Calu3 (cell line): ENCODE measurements at regions not wholly inside any gene's neighbourhood (a gene's known extent, or its start where the extent isn't known, plus 50 kb on each side); places are given as distances from the start of the nearest gene placed in this dataset.

Experiments
- BruUV-seq: library from RNA; stranded (reverse); fragments of 400-500 nt; replicated peaks from 2 replicates; lab custom pipeline; 2021; lab: Mats Ljungman, UMichigan
- CTCF ChIA-PET: fragments of 300-600 bp; sonication (Branson Sonifier 250); formaldehyde crosslinking; loops from one replicate; lab custom pipeline; 2022; ENCODE audit warnings: antibody characterized with exemption; lab: Charles Lee
- DNase-seq: peaks from one replicate; pipeline ENCODE4 v3.0.0; 2022
- H3K27ac Mint-ChIP-seq: one replicate; pipeline ENCODE4 v1.8.0; 2022; ENCODE audit warnings: mixed read lengths; ENCODE audit not compliant: unreplicated experiment
- H3K27me3 Mint-ChIP-seq: one replicate; pipeline ENCODE4 v1.8.0; 2022; ENCODE audit warnings: mixed read lengths; ENCODE audit not compliant: unreplicated experiment
- H3K36me3 Mint-ChIP-seq: one replicate; pipeline ENCODE4 v1.8.0; 2022; ENCODE audit warnings: mild to moderate bottlenecking, moderate library complexity, mixed read lengths; ENCODE audit not compliant: insufficient read depth, unreplicated experiment
- H3K4me1 Mint-ChIP-seq: one replicate; pipeline ENCODE4 v1.8.0; 2022; ENCODE audit warnings: mild to moderate bottlenecking, low read depth, mixed read lengths; ENCODE audit not compliant: unreplicated experiment
- H3K4me3 Mint-ChIP-seq: one replicate; pipeline ENCODE4 v1.8.0; 2022; ENCODE audit warnings: mild to moderate bottlenecking, low read depth, moderate library complexity, mixed read lengths; ENCODE audit not compliant: unreplicated experiment
- H3K9me3 Mint-ChIP-seq: one replicate; pipeline ENCODE4 v1.8.0; 2022; ENCODE audit warnings: low read depth, mixed read lengths; ENCODE audit not compliant: unreplicated experiment
- intact Hi-C: fragments of 100-400 bp; cut with micrococcal nuclease; formaldehyde crosslinking; loops from one replicate; pipeline ENCODE4 v1.10.0; 2022; ENCODE audit not compliant: unreplicated experiment
- TF ChIP-seq, protein P1 (sequence below): fragments of 200-600 bp; IDR thresholded peaks from one replicate; pipeline ENCODE4 v1.8.0; 2022; ENCODE audit warnings: antibody characterized with exemption; ENCODE audit not compliant: unreplicated experiment

DNA sequence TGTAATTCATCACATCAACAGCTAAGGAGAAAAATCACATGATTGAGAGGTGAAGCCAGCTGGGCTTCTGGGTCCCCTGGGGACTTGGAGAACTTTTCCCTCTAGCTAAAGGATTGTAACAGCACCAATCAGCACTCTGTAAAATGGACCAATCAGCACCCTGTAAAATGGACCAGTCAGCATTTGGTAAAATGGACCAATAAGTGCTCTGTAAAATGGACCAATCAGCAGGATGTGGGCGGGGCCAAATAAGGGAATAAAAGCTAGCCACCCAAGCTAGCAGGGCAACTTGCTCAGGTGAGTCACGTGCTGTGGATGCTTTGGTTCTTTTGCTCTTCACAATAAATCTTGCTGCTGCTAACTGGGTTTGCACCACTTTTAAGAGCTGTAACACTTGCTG is 1248.3 kb downstream of the PCDH18 start:
- CTCF ChIA-PET, result no interaction called here

DNA sequence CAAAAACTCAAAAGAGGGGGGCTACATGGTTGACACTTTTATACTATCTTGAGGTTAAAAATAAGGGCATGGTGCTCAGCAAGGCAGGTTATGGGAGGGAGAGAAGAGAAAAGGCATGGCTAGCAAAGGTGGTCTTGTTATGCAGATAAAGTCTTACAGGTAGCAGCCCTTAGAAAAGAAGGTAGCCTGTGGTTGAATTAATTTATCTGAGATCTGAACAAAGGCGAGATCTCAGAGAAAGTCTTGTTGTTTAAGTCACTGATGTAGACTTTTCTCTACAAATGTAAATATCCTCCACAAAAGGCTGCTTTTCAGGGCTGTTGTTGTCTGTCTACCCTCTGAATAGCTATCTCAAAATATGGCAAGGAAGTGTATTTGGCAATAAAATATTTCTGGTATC is 1250.4 kb downstream of the PCDH18 start:
- H3K27ac Mint-ChIP-seq, result no peak overlapping the region
- no peaks in the 10 kb centered on the region for H3K9me3 Mint-ChIP-seq
- BruUV-seq, result no TSS peak
- intact Hi-C loops, result no loop called here
- TF ChIP-seq, protein P1, sequence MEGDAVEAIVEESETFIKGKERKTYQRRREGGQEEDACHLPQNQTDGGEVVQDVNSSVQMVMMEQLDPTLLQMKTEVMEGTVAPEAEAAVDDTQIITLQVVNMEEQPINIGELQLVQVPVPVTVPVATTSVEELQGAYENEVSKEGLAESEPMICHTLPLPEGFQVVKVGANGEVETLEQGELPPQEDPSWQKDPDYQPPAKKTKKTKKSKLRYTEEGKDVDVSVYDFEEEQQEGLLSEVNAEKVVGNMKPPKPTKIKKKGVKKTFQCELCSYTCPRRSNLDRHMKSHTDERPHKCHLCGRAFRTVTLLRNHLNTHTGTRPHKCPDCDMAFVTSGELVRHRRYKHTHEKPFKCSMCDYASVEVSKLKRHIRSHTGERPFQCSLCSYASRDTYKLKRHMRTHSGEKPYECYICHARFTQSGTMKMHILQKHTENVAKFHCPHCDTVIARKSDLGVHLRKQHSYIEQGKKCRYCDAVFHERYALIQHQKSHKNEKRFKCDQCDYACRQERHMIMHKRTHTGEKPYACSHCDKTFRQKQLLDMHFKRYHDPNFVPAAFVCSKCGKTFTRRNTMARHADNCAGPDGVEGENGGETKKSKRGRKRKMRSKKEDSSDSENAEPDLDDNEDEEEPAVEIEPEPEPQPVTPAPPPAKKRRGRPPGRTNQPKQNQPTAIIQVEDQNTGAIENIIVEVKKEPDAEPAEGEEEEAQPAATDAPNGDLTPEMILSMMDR, result no peak
- H3K36me3 Mint-ChIP-seq, result no peaks in the 10 kb centered on the region
- CTCF ChIA-PET, result no interaction called here
- DNase-seq, result no peak
- no peaks in the 10 kb centered on the region for H3K27me3 Mint-ChIP-seq
- H3K4me3 Mint-ChIP-seq, result no peak overlapping the region
- no peaks in the 10 kb centered on the region for H3K4me1 Mint-ChIP-seq

More for the DNA sequence above, 1248.3 kb downstream of the PCDH18 start:
- H3K9me3 Mint-ChIP-seq, result no peaks in the 10 kb centered on the region
- TF ChIP-seq, protein P1, result no peak
- no peaks in the 10 kb centered on the region for H3K4me1 Mint-ChIP-seq
- DNase-seq, result no peak
- no TSS peak for BruUV-seq
- no peak overlapping the region for H3K27ac Mint-ChIP-seq
- intact Hi-C loops, result no loop called here
- H3K36me3 Mint-ChIP-seq, result no peaks in the 10 kb centered on the region
- no peaks in the 10 kb centered on the region for H3K27me3 Mint-ChIP-seq
- no peak overlapping the region for H3K4me3 Mint-ChIP-seq

DNA sequence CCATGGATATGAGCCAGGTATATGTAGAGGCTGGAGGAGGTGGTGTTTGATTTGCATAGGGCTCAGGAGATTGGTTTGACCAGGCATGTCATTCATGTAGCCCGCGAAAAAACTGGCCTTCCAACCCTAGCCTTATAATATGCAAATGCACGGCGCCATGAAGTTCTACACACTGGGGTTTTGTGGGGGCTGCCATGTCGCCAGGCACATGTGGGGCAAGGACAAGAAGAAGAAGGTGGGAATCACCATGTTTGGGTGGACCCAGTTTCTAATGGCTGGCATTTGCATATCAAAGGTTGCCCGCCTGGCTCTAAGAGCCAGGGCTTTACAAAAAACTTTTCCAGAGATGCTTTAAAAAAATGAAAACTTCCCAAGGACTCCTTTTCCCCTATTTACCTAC is 1251.0 kb downstream of the PCDH18 start:
- BruUV-seq, result no TSS peak
- TF ChIP-seq, protein P1, result no peak
- Mint-ChIP-seq H3K36me3 (no peaks in the 10 kb centered on the region), H3K4me1 (no peaks in the 10 kb centered on the region), H3K9me3 (no peaks in the 10 kb centered on the region), H3K27me3 (no peaks in the 10 kb centered on the region), H3K27ac (no peak overlapping the region), H3K4me3 (no peak overlapping the region)
- no peak for DNase-seq
- CTCF ChIA-PET, result no interaction called here
- intact Hi-C loops, result no loop called here

DNA sequence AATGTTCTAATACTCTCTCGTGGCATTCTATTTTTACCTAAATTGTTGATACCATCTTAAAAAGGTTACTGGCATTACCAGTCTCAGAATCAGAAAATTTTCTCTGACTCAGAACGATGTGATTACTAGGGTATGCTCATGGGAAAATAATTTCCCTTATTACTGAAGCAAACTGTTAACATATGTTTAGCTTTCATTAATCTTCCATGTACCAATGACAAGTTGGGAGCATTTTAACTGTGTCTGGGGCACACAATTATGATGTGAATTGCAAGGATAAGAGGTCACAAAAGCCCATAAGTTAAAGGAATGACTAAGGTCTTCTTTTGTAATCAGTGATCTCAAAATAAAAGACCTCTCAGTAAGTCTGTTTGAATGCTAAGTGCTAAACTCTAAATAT is 1254.6 kb downstream of the PCDH18 start:
- TF ChIP-seq, protein P1, result no peak
- Mint-ChIP-seq H3K27me3 (no peaks in the 10 kb centered on the region), H3K36me3 (no peaks in the 10 kb centered on the region), H3K27ac (no peak overlapping the region), H3K9me3 (no peaks in the 10 kb centered on the region), H3K4me3 (no peak overlapping the region), H3K4me1 (no peaks in the 10 kb centered on the region)
- CTCF ChIA-PET, result no interaction called here
- BruUV-seq, result no TSS peak
- intact Hi-C loops, result no loop called here
- no peak for DNase-seq

DNA sequence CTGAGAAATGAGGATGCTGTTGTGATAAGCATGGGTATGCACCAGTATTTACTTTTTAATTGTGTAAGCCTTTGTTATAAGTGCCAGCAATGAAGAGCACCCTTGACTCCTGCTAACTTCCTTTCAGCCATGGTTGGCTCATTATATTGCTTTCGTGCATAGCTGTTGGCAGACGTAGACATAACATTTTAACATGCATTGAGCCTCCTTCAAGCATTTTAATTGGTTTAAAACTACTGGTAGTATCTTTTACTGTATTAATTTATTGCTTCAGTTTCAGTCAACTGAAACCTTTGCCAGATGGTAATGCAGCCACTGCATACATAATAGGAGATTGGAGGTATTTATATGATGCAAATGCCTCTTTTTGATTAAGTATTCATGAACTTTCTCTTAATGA is 1285.4 kb downstream of the PCDH18 start:
- Mint-ChIP-seq H3K36me3 (no peaks in the 10 kb centered on the region), H3K4me3 (no peak overlapping the region), H3K4me1 (no peaks in the 10 kb centered on the region), H3K9me3 (no peaks in the 10 kb centered on the region), H3K27ac (no peak overlapping the region), H3K27me3 (no peaks in the 10 kb centered on the region)
- DNase-seq, result no peak
- BruUV-seq, result no TSS peak
- CTCF ChIA-PET, result no interaction called here
- TF ChIP-seq, protein P1, result no peak
- intact Hi-C loops, result no loop called here
